Neural cell (in vitro differentiated cells): ENCODE measurements at regions not wholly inside any gene's neighbourhood (a gene's known extent, or its start where the extent isn't known, plus 50 kb on each side); places are given as distances from the start of the nearest gene placed in this dataset.
"Not testable (repeated sequence)": the region's sequence is repeated elsewhere in the genome, so short reads cannot be mapped to it uniquely, and the experiment has no call there.

Experiments
- CTCF ChIP-seq: fragments of 450-650 bp; IDR thresholded peaks from 2 replicates; pipeline ENCODE4 v1.5.1; 2014; ENCODE audit warnings: antibody characterized with exemption, mild to moderate bottlenecking, moderate library complexity; ENCODE audit not compliant: poor library complexity, severe bottlenecking
- EZH2 ChIP-seq: fragments of 200-600, 300-800 bp; shearing (Covaris generic), sonication (generic); IDR thresholded peaks from 2 replicates; pipeline ENCODE4 v1.6.1; 2014; ENCODE audit warnings: antibody characterized with exemption, low read length, borderline replicate concordance, mild to moderate bottlenecking; ENCODE audit not compliant: insufficient read depth, poor library complexity, severe bottlenecking
- MXI1 ChIP-seq: fragments of 450-650 bp; conservative IDR thresholded peaks from 2 replicates; pipeline ENCODE4 v1.6.1; 2014; ENCODE audit warnings: antibody characterized with exemption, mild to moderate bottlenecking; ENCODE audit not compliant: poor library complexity, severe bottlenecking
- RAD21 ChIP-seq: fragments of 450-650 bp; conservative IDR thresholded peaks from 2 replicates; pipeline ENCODE4 v1.6.1; 2014; ENCODE audit warnings: antibody characterized with exemption, mild to moderate bottlenecking, moderate library complexity
- REST ChIP-seq: IDR thresholded peaks from 2 replicates; pipeline ENCODE4 v1.6.1; 2012; ENCODE audit warnings: borderline replicate concordance
- SMC3 ChIP-seq: fragments of 450-650 bp; conservative IDR thresholded peaks from 2 replicates; pipeline ENCODE4 v1.6.1; 2014; ENCODE audit warnings: antibody characterized with exemption, mild to moderate bottlenecking, moderate library complexity; ENCODE audit not compliant: poor library complexity
- TAF1 ChIP-seq: IDR thresholded peaks from 2 replicates; pipeline ENCODE4 v1.6.1; 2012; ENCODE audit warnings: low read depth

GRCh38 chr6:85045767-85046166, 281.4 kb upstream of the TBX18 start:
- TF ChIP-seq TAF1, EZH2, SMC3, MXI1, RAD21, CTCF, REST: not testable (repeated sequence)
